ENCODE measurements at regions not wholly inside any gene's neighbourhood (a gene's known extent, or its start where the extent isn't known, plus 50 kb on each side); places are given as distances from the start of the nearest gene placed in this dataset.
"Not testable (repeated sequence)": the region's sequence is repeated elsewhere in the genome, so short reads cannot be mapped to it uniquely, and the experiment has no call there.

DNA sequence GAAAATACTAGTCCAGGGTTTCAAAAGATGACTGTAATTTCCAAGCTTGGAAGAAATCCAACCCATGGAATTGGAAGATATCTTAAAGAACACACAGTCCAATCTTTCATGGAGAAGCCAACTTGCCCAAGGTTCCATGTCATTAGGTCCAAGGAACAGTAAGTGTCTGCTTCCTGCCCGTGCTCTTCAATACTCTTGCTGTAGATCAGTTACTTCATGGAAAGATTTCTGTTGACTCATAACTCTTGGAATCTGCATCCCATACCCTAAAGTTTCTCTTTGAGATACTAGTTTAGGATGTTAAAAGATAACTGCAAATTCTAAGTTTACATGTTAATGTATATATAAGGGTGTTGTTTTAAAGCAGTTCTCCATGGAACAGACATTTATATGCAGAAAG lies 127.9 kb upstream of the SLC13A1 start:
- ATAC-seq (no peak), DNase-seq (no peak)
- ChIA-PET POLR2A (ENCODE audit: unreplicated experiment) (no interaction called here), CTCF (no interaction called here)
- no peak overlapping the region for H3K9ac ChIP-seq (ENCODE audit: low read length)
- BruUV-seq (replicated peaks) = no TSS peak
- H2AFZ ChIP-seq (ENCODE audit: low read length) = no peak overlapping the region
- H4K20me1 ChIP-seq (ENCODE audit: low read length) = no peaks in the 10 kb centered on the region
- H3K79me2 ChIP-seq (ENCODE audit: low read length) = no peaks in the 10 kb centered on the region
- H3K4me2 ChIP-seq (ENCODE audit: low read length) = no peak overlapping the region
- H3K4me1 ChIP-seq (ENCODE audit: insufficient read depth, low read length) = no peaks in the 10 kb centered on the region
- H3K9me3 ChIP-seq (ENCODE audit: low read length) = 0 out of 2 replicates have a peak, but pooled peaks cover 4% of the 10 kb centered on the region
- TF ChIP-seq EZH2 (IDR thresholded peaks at IDR 0.05; ENCODE audit: low read length, unreplicated experiment) (no peak), EZH2phosphoT487 (IDR thresholded peaks at IDR 0.05; ENCODE audit: borderline replicate concordance, low read length) (no peak), CTCF (conservative IDR thresholded peaks at IDR 0.05; ENCODE audit: low read depth, low read length) (no peak)
- no peaks in the 10 kb centered on the region for H3K9me2 ChIP-seq (replicated peaks; ENCODE audit: low read length)
- H3K27ac ChIP-seq (ENCODE audit: low read length) = no peak overlapping the region
- no peaks in the 10 kb centered on the region for H3K27me3 ChIP-seq (ENCODE audit: low read length)
- H3F3A ChIP-seq (ENCODE audit: low read length, unreplicated experiment) = no peaks in the 10 kb centered on the region
- no peaks in the 10 kb centered on the region for H3K36me3 ChIP-seq (ENCODE audit: low read depth, low read length)
- intact Hi-C loops (cut with micrococcal nuclease) = no loop called here
- no peak overlapping the region for H3K4me3 ChIP-seq (ENCODE audit: low read length)

DNA sequence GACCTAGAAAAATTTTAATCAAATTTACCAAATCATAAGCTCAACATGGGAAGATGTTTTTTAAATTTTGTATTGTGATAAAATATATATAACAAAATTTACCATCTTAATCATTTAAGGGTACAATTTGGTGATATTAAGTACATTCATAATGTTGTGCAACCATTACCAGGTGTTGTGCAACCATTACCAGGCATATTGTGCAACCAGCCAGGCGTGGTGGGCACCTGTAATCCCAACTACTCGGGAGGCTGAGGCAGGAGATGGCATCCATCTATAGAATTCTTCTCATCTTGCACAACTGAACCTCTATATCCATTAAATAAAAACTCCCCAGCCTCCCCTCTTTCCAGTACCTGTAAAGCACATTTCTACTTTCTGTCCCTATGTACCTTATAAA lies 124.5 kb upstream of the SLC13A1 start:
- BruUV-seq (replicated peaks) = no TSS peak
- Histone ChIP-seq H2AFZ (ENCODE audit: low read length) (no peak overlapping the region), H3K9me3 (ENCODE audit: low read length) (no peaks in the 10 kb centered on the region), H3F3A (ENCODE audit: low read length, unreplicated experiment) (no peaks in the 10 kb centered on the region), H3K4me1 (ENCODE audit: insufficient read depth, low read length) (no peaks in the 10 kb centered on the region), H3K79me2 (ENCODE audit: low read length) (no peaks in the 10 kb centered on the region), H3K4me2 (ENCODE audit: low read length) (no peak overlapping the region), H3K4me3 (ENCODE audit: low read length) (no peak overlapping the region), H3K27me3 (ENCODE audit: low read length) (no peaks in the 10 kb centered on the region), H3K9me2 (replicated peaks; ENCODE audit: low read length) (no peaks in the 10 kb centered on the region), H3K27ac (ENCODE audit: low read length) (no peak overlapping the region), H3K36me3 (ENCODE audit: low read depth, low read length) (no peaks in the 10 kb centered on the region), H4K20me1 (ENCODE audit: low read length) (no peaks in the 10 kb centered on the region), H3K9ac (ENCODE audit: low read length) (no peak overlapping the region)
- TF ChIP-seq EZH2 (IDR thresholded peaks at IDR 0.05; ENCODE audit: low read length, unreplicated experiment) (no peak), CTCF (conservative IDR thresholded peaks at IDR 0.05; ENCODE audit: low read depth, low read length) (no peak), EZH2phosphoT487 (IDR thresholded peaks at IDR 0.05; ENCODE audit: borderline replicate concordance, low read length) (no peak)
- ChIA-PET CTCF (no interaction called here), POLR2A (ENCODE audit: unreplicated experiment) (no interaction called here)
- intact Hi-C loops (cut with micrococcal nuclease) = no loop called here
- ATAC-seq (no peak), DNase-seq (no peak)

DNA sequence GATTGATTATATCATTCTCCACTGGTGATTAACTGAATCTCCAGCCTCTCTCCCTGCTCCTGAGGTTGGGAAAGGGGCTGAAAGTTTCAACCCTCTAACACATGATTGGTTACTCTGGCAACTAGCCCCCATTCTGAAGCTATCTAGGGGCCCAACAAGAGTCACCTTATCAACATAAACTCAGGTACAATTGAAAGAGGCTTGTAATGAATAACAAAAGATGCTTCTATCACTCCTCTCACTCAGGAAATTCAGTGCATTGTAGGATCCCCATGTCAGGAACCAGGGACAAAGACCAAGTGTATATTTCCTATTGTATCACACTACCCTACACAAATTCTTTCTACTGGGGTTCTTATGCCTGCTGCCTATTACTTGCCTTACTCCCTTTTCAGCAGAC lies 123.9 kb upstream of the SLC13A1 start:
- Histone ChIP-seq H3K4me3 (ENCODE audit: low read length) (no peak overlapping the region), H3K27me3 (ENCODE audit: low read length) (no peaks in the 10 kb centered on the region), H2AFZ (ENCODE audit: low read length) (no peak overlapping the region), H3F3A (ENCODE audit: low read length, unreplicated experiment) (no peaks in the 10 kb centered on the region), H4K20me1 (ENCODE audit: low read length) (no peaks in the 10 kb centered on the region), H3K4me1 (ENCODE audit: insufficient read depth, low read length) (no peaks in the 10 kb centered on the region), H3K9ac (ENCODE audit: low read length) (no peak overlapping the region), H3K9me3 (ENCODE audit: low read length) (no peaks in the 10 kb centered on the region), H3K4me2 (ENCODE audit: low read length) (no peak overlapping the region), H3K9me2 (replicated peaks; ENCODE audit: low read length) (no peaks in the 10 kb centered on the region), H3K27ac (ENCODE audit: low read length) (no peak overlapping the region), H3K79me2 (ENCODE audit: low read length) (no peaks in the 10 kb centered on the region), H3K36me3 (ENCODE audit: low read depth, low read length) (no peaks in the 10 kb centered on the region)
- DNase-seq (no peak), ATAC-seq (no peak)
- ChIA-PET CTCF (no interaction called here), POLR2A (ENCODE audit: unreplicated experiment) (no interaction called here)
- no peak for TF ChIP-seq EZH2phosphoT487 (IDR thresholded peaks at IDR 0.05; ENCODE audit: borderline replicate concordance, low read length)
- no peak for TF ChIP-seq EZH2 (IDR thresholded peaks at IDR 0.05; ENCODE audit: low read length, unreplicated experiment)
- TF ChIP-seq CTCF (conservative IDR thresholded peaks at IDR 0.05; ENCODE audit: low read depth, low read length) = no peak
- intact Hi-C loops (cut with micrococcal nuclease) = no loop called here
- BruUV-seq (replicated peaks) = no TSS peak

- BruUV-seq (replicated peaks); H4K20me1 ChIP-seq (ENCODE audit: low read length); H3K27ac ChIP-seq (ENCODE audit: low read length); H3K4me2 ChIP-seq (ENCODE audit: low read length); H3K9me2 ChIP-seq (replicated peaks; ENCODE audit: low read length); CTCF ChIA-PET; intact Hi-C loops (cut with micrococcal nuclease); H2AFZ ChIP-seq (ENCODE audit: low read length); ATAC-seq; H3K36me3 ChIP-seq (ENCODE audit: low read depth, low read length); H3K9ac ChIP-seq (ENCODE audit: low read length); H3F3A ChIP-seq (ENCODE audit: low read length, unreplicated experiment); POLR2A ChIA-PET (ENCODE audit: unreplicated experiment); H3K4me3 ChIP-seq (ENCODE audit: low read length); H3K27me3 ChIP-seq (ENCODE audit: low read length); H3K4me1 ChIP-seq (ENCODE audit: insufficient read depth, low read length); H3K9me3 ChIP-seq (ENCODE audit: low read length); H3K79me2 ChIP-seq (ENCODE audit: low read length); DNase-seq: not testable (repeated sequence)
These were observed 121.8 kb upstream of the SLC13A1 start for GRCh38 chr7:123321578-123321977.

All from PC-3 (cell line).